ENCODE measurements at regions not wholly inside any gene's neighbourhood (a gene's known extent, or its start where the extent isn't known, plus 50 kb on each side); places are given as distances from the start of the nearest gene placed in this dataset.

DNA sequence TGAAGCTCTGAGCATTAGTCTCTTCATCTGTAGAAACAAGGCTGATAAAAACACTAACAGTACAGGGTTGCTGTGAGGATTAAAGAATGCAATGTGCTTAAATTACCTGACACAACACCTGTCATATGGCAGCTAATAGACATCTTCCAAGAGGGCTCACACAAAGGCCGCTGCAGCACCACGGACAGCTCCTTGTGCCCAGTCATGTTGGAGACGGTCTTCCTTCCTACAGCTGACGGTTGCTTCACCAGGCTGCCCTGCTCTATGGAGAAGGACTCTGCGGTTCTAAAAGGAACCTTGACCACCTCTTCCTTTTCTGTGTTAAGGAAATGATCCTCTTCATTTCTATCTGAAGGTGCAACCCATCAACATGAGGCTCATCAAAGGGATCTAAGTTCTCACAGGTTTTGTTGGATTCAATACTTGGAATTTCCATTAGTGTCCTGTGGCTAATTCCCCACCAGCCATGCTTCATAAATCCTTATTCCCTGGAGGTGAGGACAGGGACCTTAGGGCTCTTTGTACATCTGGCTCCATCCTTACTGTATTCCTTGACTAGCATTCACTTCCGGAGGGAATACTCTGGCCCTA is 138.9 kb upstream of the CES5A start:
- TF ChIP-seq SP1 (IDR thresholded peaks at IDR 0.05) (no peak), ARNT (IDR thresholded peaks at IDR 0.05) (no peak), LEF1 (IDR thresholded peaks at IDR 0.05; ENCODE audit: borderline replicate concordance) (no peak), SUZ12 (IDR thresholded peaks at IDR 0.05) (no peak), FOXK2 (IDR thresholded peaks at IDR 0.05) (no peak), TARDBP (IDR thresholded peaks at IDR 0.05) (no peak), FOXM1 (IDR thresholded peaks at IDR 0.05; ENCODE audit: borderline replicate concordance) (no peak), FOXA1 (IDR thresholded peaks at IDR 0.05) (no peak), NFRKB (IDR thresholded peaks at IDR 0.05) (no peak), L3MBTL2 (conservative IDR thresholded peaks at IDR 0.05) (no peak), HDGF (IDR thresholded peaks at IDR 0.05; ENCODE audit: borderline replicate concordance) (no peak)

All from HEK293T (cell line).